ENCODE measurements at regions not wholly inside any gene's neighbourhood (a gene's known extent, or its start where the extent isn't known, plus 50 kb on each side); places are given as distances from the start of the nearest gene placed in this dataset.

- no peak overlapping the region for H3K4me3 ChIP-seq (ENCODE audit: control insufficient read depth, low read depth, low read length)
- no peak for DNase-seq (ENCODE audit: low read depth)
- TF ChIP-seq CTCF (conservative IDR thresholded peaks at IDR 0.05; ENCODE audit: control insufficient read depth, insufficient read depth, low read depth, low read length), result no peak
Observed at GRCh38 chr11:109973486-109973885, 119.7 kb upstream of the ZC3H12C start.

- no peak for TF ChIP-seq CTCF (conservative IDR thresholded peaks at IDR 0.05; ENCODE audit: control insufficient read depth, insufficient read depth, low read depth, low read length)
- no peak overlapping the region for H3K4me3 ChIP-seq (ENCODE audit: control insufficient read depth, low read depth, low read length)
- no peak for DNase-seq (ENCODE audit: low read depth)
Observed at GRCh38 chr11:109974523-109974922, 118.7 kb upstream of the ZC3H12C start.

GRCh38 chr11:109978895-109979294 is 114.3 kb upstream of the ZC3H12C start:
- DNase-seq (ENCODE audit: low read depth), result no peak
- no peak overlapping the region for H3K4me3 ChIP-seq (ENCODE audit: control insufficient read depth, low read depth, low read length)
- no peak for TF ChIP-seq CTCF (conservative IDR thresholded peaks at IDR 0.05; ENCODE audit: control insufficient read depth, insufficient read depth, low read depth, low read length)

- TF ChIP-seq CTCF (conservative IDR thresholded peaks at IDR 0.05; ENCODE audit: control insufficient read depth, insufficient read depth, low read depth, low read length), result no peak
- H3K4me3 ChIP-seq (ENCODE audit: control insufficient read depth, low read depth, low read length), result no peak overlapping the region
- no peak for DNase-seq (ENCODE audit: low read depth)
Observed at GRCh38 chr11:109981031-109981636, 112.1 kb upstream of the ZC3H12C start.

- no peak for DNase-seq (ENCODE audit: low read depth)
- no peak overlapping the region for H3K4me3 ChIP-seq (ENCODE audit: control insufficient read depth, low read depth, low read length)
- no peak for TF ChIP-seq CTCF (conservative IDR thresholded peaks at IDR 0.05; ENCODE audit: control insufficient read depth, insufficient read depth, low read depth, low read length)
Observed at GRCh38 chr11:109983358-109983757, 109.8 kb upstream of the ZC3H12C start.

GRCh38 chr11:109984634-109985289 is 108.4 kb upstream of the ZC3H12C start:
- no peak overlapping the region for H3K4me3 ChIP-seq (ENCODE audit: control insufficient read depth, low read depth, low read length)
- no peak for TF ChIP-seq CTCF (conservative IDR thresholded peaks at IDR 0.05; ENCODE audit: control insufficient read depth, insufficient read depth, low read depth, low read length)
- no peak for DNase-seq (ENCODE audit: low read depth)

Measured in fibroblast of mammary gland (primary cell).